ENCODE measurements at regions not wholly inside any gene's neighbourhood (a gene's known extent, or its start where the extent isn't known, plus 50 kb on each side); places are given as distances from the start of the nearest gene placed in this dataset.

GRCh38 chr1:184900507-184900906 is 73.8 kb downstream of the NIBAN1 start:
- no peak for TF ChIP-seq CTCF (conservative IDR thresholded peaks at IDR 0.05)
- no peak for TF ChIP-seq ZFX (IDR thresholded peaks at IDR 0.05)
